SU-DHL-6 (cell line): ENCODE measurements at regions not wholly inside any gene's neighbourhood (a gene's known extent, or its start where the extent isn't known, plus 50 kb on each side); places are given as distances from the start of the nearest gene placed in this dataset.

Experiments
- H2AFZ ChIP-seq: fragments of 200-600 bp; sonication (generic); 2 replicates; pipeline ENCODE4 v1.6.1; 2014; ENCODE audit warnings: low read depth, mild to moderate bottlenecking, moderate library complexity, mixed read lengths, antibody characterized with exemption, low read length; ENCODE audit not compliant: severe bottlenecking
- H3F3A ChIP-seq: fragments of 200-600 bp; shearing (Covaris generic); 2 replicates; pipeline ENCODE4 v1.6.0; 2016; ENCODE audit warnings: antibody characterized with exemption, mild to moderate bottlenecking; ENCODE audit not compliant: insufficient read depth
- H3K27ac ChIP-seq: fragments of 200-600 bp; sonication (generic); 2 replicates; pipeline ENCODE4 v1.5.1; 2016; ENCODE audit warnings: low read depth, mild to moderate bottlenecking, low read length, moderate library complexity, mixed read lengths
- H3K27me3 ChIP-seq: fragments of 200-600 bp; sonication (generic), shearing (Covaris generic); 2 replicates; pipeline ENCODE4 v1.6.0; 2014; ENCODE audit warnings: mild to moderate bottlenecking, low read length
- H3K36me3 ChIP-seq: fragments of 200-600 bp; sonication (generic); 2 replicates; pipeline ENCODE4 v1.6.1; 2014; ENCODE audit warnings: mild to moderate bottlenecking, low read length, mixed read lengths
- H3K4me2 ChIP-seq: fragments of 300-600, 200-600 bp; shearing (Covaris generic), sonication (generic); 2 replicates; pipeline ENCODE4 v1.6.0; 2014; ENCODE audit warnings: low read length, low read depth, mild to moderate bottlenecking; ENCODE audit not compliant: poor library complexity, severe bottlenecking
- H3K4me3 ChIP-seq: fragments of 200-600 bp; sonication (generic); 2 replicates; pipeline ENCODE4 v1.5.1; 2014; ENCODE audit warnings: antibody characterized with exemption, low read length, mild to moderate bottlenecking, mixed read lengths; ENCODE audit not compliant: insufficient read depth, poor library complexity, severe bottlenecking
- H3K79me2 ChIP-seq: fragments of 200-600 bp; sonication (generic); 2 replicates; pipeline ENCODE4 v1.6.1; 2014; ENCODE audit warnings: mild to moderate bottlenecking, low read length, moderate library complexity; ENCODE audit not compliant: insufficient read depth
- H3K9ac ChIP-seq: fragments of 200-600 bp; sonication (generic); 2 replicates; pipeline ENCODE4 v1.7.0; 2014; ENCODE audit warnings: mild to moderate bottlenecking, low read length
- H3K9me2 ChIP-seq: fragments of 200-600 bp; sonication (generic); replicated peaks from 2 replicates; pipeline ENCODE4 v1.6.1; 2014; ENCODE audit warnings: low read length; ENCODE audit not compliant: insufficient read depth
- H3K9me3 ChIP-seq: fragments of 200-600 bp; sonication (generic); 2 replicates; pipeline ENCODE4 v1.6.1; 2014; ENCODE audit warnings: low read length, mixed read lengths; ENCODE audit not compliant: insufficient read depth
- H4K20me1 ChIP-seq: fragments of 200-600 bp; sonication (generic); 2 replicates; pipeline ENCODE4 v1.6.1; 2014; ENCODE audit warnings: low read depth, mild to moderate bottlenecking, antibody characterized with exemption, low read length, moderate library complexity, mixed read lengths
- EZH2phosphoT487 ChIP-seq: fragments of 200-600 bp; sonication (generic), shearing (Covaris generic); conservative IDR thresholded peaks from 2 replicates; pipeline ENCODE4 v1.6.1; 2018; ENCODE audit warnings: mild to moderate bottlenecking, antibody characterized with exemption, low read length, moderate library complexity, mixed read lengths
- TF ChIP-seq, protein P1 (sequence below): fragments of 200-600 bp; sonication (generic); IDR thresholded peaks from one replicate; pipeline ENCODE4 v1.5.1; 2017; ENCODE audit warnings: antibody characterized with exemption, mild to moderate bottlenecking, low read length, moderate library complexity; ENCODE audit not compliant: insufficient read depth, poor library complexity, severe bottlenecking

- Histone ChIP-seq H3K4me3 (no peak overlapping the region), H3K27me3 (0 out of 2 replicates have a peak, but pooled peaks cover 4% of the 10 kb centered on the region), H3K9ac (no peak overlapping the region), H3F3A (no peaks in the 10 kb centered on the region), H3K27ac (no peak overlapping the region), H3K79me2 (no peaks in the 10 kb centered on the region), H3K9me3 (no peaks in the 10 kb centered on the region), H3K9me2 (0 out of 2 replicates have a peak, but pooled peaks cover 4% of the 10 kb centered on the region), H3K4me2 (no peak overlapping the region), H3K36me3 (no peaks in the 10 kb centered on the region), H2AFZ (no peak overlapping the region), H4K20me1 (no peaks in the 10 kb centered on the region)
- no peak for TF ChIP-seq EZH2phosphoT487
- TF ChIP-seq, protein P1, sequence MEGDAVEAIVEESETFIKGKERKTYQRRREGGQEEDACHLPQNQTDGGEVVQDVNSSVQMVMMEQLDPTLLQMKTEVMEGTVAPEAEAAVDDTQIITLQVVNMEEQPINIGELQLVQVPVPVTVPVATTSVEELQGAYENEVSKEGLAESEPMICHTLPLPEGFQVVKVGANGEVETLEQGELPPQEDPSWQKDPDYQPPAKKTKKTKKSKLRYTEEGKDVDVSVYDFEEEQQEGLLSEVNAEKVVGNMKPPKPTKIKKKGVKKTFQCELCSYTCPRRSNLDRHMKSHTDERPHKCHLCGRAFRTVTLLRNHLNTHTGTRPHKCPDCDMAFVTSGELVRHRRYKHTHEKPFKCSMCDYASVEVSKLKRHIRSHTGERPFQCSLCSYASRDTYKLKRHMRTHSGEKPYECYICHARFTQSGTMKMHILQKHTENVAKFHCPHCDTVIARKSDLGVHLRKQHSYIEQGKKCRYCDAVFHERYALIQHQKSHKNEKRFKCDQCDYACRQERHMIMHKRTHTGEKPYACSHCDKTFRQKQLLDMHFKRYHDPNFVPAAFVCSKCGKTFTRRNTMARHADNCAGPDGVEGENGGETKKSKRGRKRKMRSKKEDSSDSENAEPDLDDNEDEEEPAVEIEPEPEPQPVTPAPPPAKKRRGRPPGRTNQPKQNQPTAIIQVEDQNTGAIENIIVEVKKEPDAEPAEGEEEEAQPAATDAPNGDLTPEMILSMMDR: no peak
Observed at GRCh38 chr9:27861887-27862286, 288.6 kb upstream of the C9orf72 start.

- Histone ChIP-seq H3K9me3 (no peaks in the 10 kb centered on the region), H3K9ac (no peak overlapping the region), H3K4me2 (no peak overlapping the region), H3K27me3 (no peaks in the 10 kb centered on the region), H3K9me2 (no peaks in the 10 kb centered on the region), H2AFZ (no peak overlapping the region), H4K20me1 (no peaks in the 10 kb centered on the region), H3K79me2 (no peaks in the 10 kb centered on the region), H3F3A (no peaks in the 10 kb centered on the region), H3K27ac (no peak overlapping the region), H3K4me3 (no peak overlapping the region), H3K36me3 (no peaks in the 10 kb centered on the region)
- TF ChIP-seq EZH2phosphoT487: no peak
- TF ChIP-seq, protein P1: no peak
Observed at GRCh38 chr9:27864644-27865438, 291.6 kb upstream of the C9orf72 start.

GRCh38 chr9:27866741-27867140, 293.5 kb upstream of the C9orf72 start:
- Histone ChIP-seq H3K79me2 (no peaks in the 10 kb centered on the region), H3F3A (no peaks in the 10 kb centered on the region), H3K36me3 (no peaks in the 10 kb centered on the region), H3K9me2 (no peaks in the 10 kb centered on the region), H3K9me3 (no peaks in the 10 kb centered on the region), H3K9ac (no peak overlapping the region), H2AFZ (no peak overlapping the region), H3K4me2 (no peak overlapping the region), H3K27ac (no peak overlapping the region), H3K4me3 (no peak overlapping the region), H4K20me1 (no peaks in the 10 kb centered on the region), H3K27me3 (no peaks in the 10 kb centered on the region)
- TF ChIP-seq EZH2phosphoT487: no peak
- TF ChIP-seq, protein P1: no peak
